ENCODE measurements at regions not wholly inside any gene's neighbourhood (a gene's known extent, or its start where the extent isn't known, plus 50 kb on each side); places are given as distances from the start of the nearest gene placed in this dataset.

GRCh38 chr1:163670989-163671757, 349.4 kb downstream of the NUF2 start:
- H3K4me3 ChIP-seq (ENCODE audit: control insufficient read depth, low read depth, low read length): no peak overlapping the region
- no peak for DNase-seq (ENCODE audit: low read depth)
- TF ChIP-seq CTCF (IDR thresholded peaks at IDR 0.05; ENCODE audit: control insufficient read depth, insufficient read depth, low read depth, low read length, missing control alignments): no peak

GRCh38 chr1:163672976-163673758, 351.4 kb downstream of the NUF2 start:
- DNase-seq (ENCODE audit: low read depth): no peak
- TF ChIP-seq CTCF (IDR thresholded peaks at IDR 0.05; ENCODE audit: control insufficient read depth, insufficient read depth, low read depth, low read length, missing control alignments): no peak

GRCh38 chr1:163673759-163674151, 352.0 kb downstream of the NUF2 start:
- TF ChIP-seq CTCF (IDR thresholded peaks at IDR 0.05; ENCODE audit: control insufficient read depth, insufficient read depth, low read depth, low read length, missing control alignments): no peak
- no peak overlapping the region for H3K4me3 ChIP-seq (ENCODE audit: control insufficient read depth, low read depth, low read length)
- peak; percentile 32 for DNase-seq (ENCODE audit: low read depth)

More at GRCh38 chr1:163672976-163673758, 351.4 kb downstream of the NUF2 start:
- H3K4me3 ChIP-seq (ENCODE audit: control insufficient read depth, low read depth, low read length): no peak overlapping the region

- TF ChIP-seq CTCF (IDR thresholded peaks at IDR 0.05; ENCODE audit: control insufficient read depth, insufficient read depth, low read depth, low read length, missing control alignments): no peak
- no peak overlapping the region for H3K4me3 ChIP-seq (ENCODE audit: control insufficient read depth, low read depth, low read length)
- no peak for DNase-seq (ENCODE audit: low read depth)
These were observed 352.5 kb downstream of the NUF2 start for GRCh38 chr1:163674236-163674635.

- TF ChIP-seq CTCF (IDR thresholded peaks at IDR 0.05; ENCODE audit: control insufficient read depth, insufficient read depth, low read depth, low read length, missing control alignments): no peak
These were observed 363.0 kb downstream of the NUF2 start for GRCh38 chr1:163684785-163685184.

GRCh38 chr1:163692266-163692665, 370.5 kb downstream of the NUF2 start:
- no peak overlapping the region for H3K4me3 ChIP-seq (ENCODE audit: control insufficient read depth, low read depth, low read length)
- DNase-seq (ENCODE audit: low read depth): no peak
- TF ChIP-seq CTCF (IDR thresholded peaks at IDR 0.05; ENCODE audit: control insufficient read depth, insufficient read depth, low read depth, low read length, missing control alignments): no peak

More at GRCh38 chr1:163684785-163685184, 363.0 kb downstream of the NUF2 start:
- no peak overlapping the region for H3K4me3 ChIP-seq (ENCODE audit: control insufficient read depth, low read depth, low read length)
- DNase-seq (ENCODE audit: low read depth): no peak
